Right ventricle myocardium inferior (tissue), 1 donor: ENCODE measurements at regions not wholly inside any gene's neighbourhood (a gene's known extent, or its start where the extent isn't known, plus 50 kb on each side); places are given as distances from the start of the nearest gene placed in this dataset.
"Not testable (repeated sequence)": the region's sequence is repeated elsewhere in the genome, so short reads cannot be mapped to it uniquely, and the experiment has no call there.

Source experiments
- ATAC-seq: fragments of 200-7000 bp; cut with Tn5 transposase; one replicate; pipeline ENCODE4 v1.9.1; 2020; ENCODE audit warnings: mild to moderate bottlenecking, moderate library complexity
- DNase-seq: peaks from one replicate; pipeline ENCODE4 v3.0.0; 2021; ENCODE audit errors: missing footprints
- intact Hi-C: fragments of 100-400 bp; cut with DNase I; formaldehyde crosslinking; loops from one replicate; pipeline ENCODE4 v1.11.0; 2022
- donor health status: DM: no; HTN: yes; CAD: no; lungs with severe emphysema.

- intact Hi-C loops, result no loop called here
- ATAC-seq, result no peak
- DNase-seq, result no peak
Measured at GRCh38 chr11:103581760-103582159, 454.7 kb upstream of the DDI1 start.

GRCh38 chr11:103582351-103582909 lies 454.0 kb upstream of the DDI1 start:
- intact Hi-C loops, result no loop called here
- ATAC-seq, result no peak
- no peak for DNase-seq

GRCh38 chr11:103584021-103584420 lies 452.4 kb upstream of the DDI1 start:
- DNase-seq, result no peak
- intact Hi-C loops, result no loop called here
- ATAC-seq, result no peak

- no peak for ATAC-seq
Measured at GRCh38 chr11:103584720-103585119, 451.7 kb upstream of the DDI1 start.

GRCh38 chr11:103585401-103585800 lies 451.0 kb upstream of the DDI1 start:
- intact Hi-C loops, result no loop called here
- no peak for DNase-seq
- no peak for ATAC-seq

More at GRCh38 chr11:103584720-103585119, 451.7 kb upstream of the DDI1 start:
- DNase-seq, result no peak
- intact Hi-C loops, result no loop called here

- DNase-seq (no peak), ATAC-seq (no peak)
- intact Hi-C loops, result no loop called here
Measured at GRCh38 chr11:103585911-103586310, 450.5 kb upstream of the DDI1 start.

- ATAC-seq, result no peak
- intact Hi-C loops, result no loop called here
- DNase-seq, result no peak
Measured at GRCh38 chr11:103586756-103587155, 449.7 kb upstream of the DDI1 start.

- intact Hi-C loops, result no loop called here
- ATAC-seq, result no peak
- no peak for DNase-seq
Measured at GRCh38 chr11:103587901-103588788, 448.3 kb upstream of the DDI1 start.

GRCh38 chr11:103591554-103591953 lies 444.9 kb upstream of the DDI1 start:
- DNase-seq (no peak), ATAC-seq (no peak)
- intact Hi-C loops, result no loop called here

- no peak for DNase-seq
- ATAC-seq, result no peak
- intact Hi-C loops, result no loop called here
Measured at GRCh38 chr11:103594283-103594682, 442.2 kb upstream of the DDI1 start.

- ATAC-seq (no peak), DNase-seq (no peak)
- intact Hi-C loops, result no loop called here
Measured at GRCh38 chr11:103596315-103596714, 440.1 kb upstream of the DDI1 start.

- intact Hi-C loops, result loop anchor here (1.0 to 10.0 kb wide), 4 partner anchors 137 to 399 kb away; no protein-coding TSS in a partner anchor
- no peak for DNase-seq
- peak; percentile 57 for ATAC-seq
Measured at GRCh38 chr11:103601225-103601846, 435.1 kb upstream of the DDI1 start.

- DNase-seq (no peak), ATAC-seq (no peak)
- intact Hi-C loops, result loop anchor here (5.0 to 10.0 kb wide), 3 partner anchors 138 to 401 kb away; no protein-coding TSS in a partner anchor
Measured at GRCh38 chr11:103602840-103603239, 433.6 kb upstream of the DDI1 start.

- intact Hi-C loops, result loop anchor here (5.0 to 10.0 kb wide), 3 partner anchors 140 to 402 kb away; no protein-coding TSS in a partner anchor
- ATAC-seq (no peak), DNase-seq (no peak)
Measured at GRCh38 chr11:103604310-103604709, 432.1 kb upstream of the DDI1 start.

GRCh38 chr11:103608566-103608965 lies 427.9 kb upstream of the DDI1 start:
- intact Hi-C loops, result loop anchor here (10.0 kb wide), 2 partner anchors 144 to 354 kb away; no protein-coding TSS in a partner anchor
- ATAC-seq, result no peak
- no peak for DNase-seq

GRCh38 chr11:103609117-103610066 lies 427.0 kb upstream of the DDI1 start:
- no peak for ATAC-seq
- intact Hi-C loops, result loop anchor here (10.0 kb wide), 2 partner anchors 145 to 355 kb away; no protein-coding TSS in a partner anchor

GRCh38 chr11:103610435-103610834 lies 426.0 kb upstream of the DDI1 start:
- intact Hi-C loops, result no loop called here
- DNase-seq, result no peak
- no peak for ATAC-seq

More at GRCh38 chr11:103609117-103610066, 427.0 kb upstream of the DDI1 start:
- DNase-seq, result no peak

GRCh38 chr11:103611526-103612260 lies 424.7 kb upstream of the DDI1 start:
- DNase-seq, intact Hi-C loops: not testable (repeated sequence)

More at GRCh38 chr11:103611526-103612260, 424.7 kb upstream of the DDI1 start:
- not testable (repeated sequence) for ATAC-seq
